ENCODE measurements at regions not wholly inside any gene's neighbourhood (a gene's known extent, or its start where the extent isn't known, plus 50 kb on each side); places are given as distances from the start of the nearest gene placed in this dataset.

DNA sequence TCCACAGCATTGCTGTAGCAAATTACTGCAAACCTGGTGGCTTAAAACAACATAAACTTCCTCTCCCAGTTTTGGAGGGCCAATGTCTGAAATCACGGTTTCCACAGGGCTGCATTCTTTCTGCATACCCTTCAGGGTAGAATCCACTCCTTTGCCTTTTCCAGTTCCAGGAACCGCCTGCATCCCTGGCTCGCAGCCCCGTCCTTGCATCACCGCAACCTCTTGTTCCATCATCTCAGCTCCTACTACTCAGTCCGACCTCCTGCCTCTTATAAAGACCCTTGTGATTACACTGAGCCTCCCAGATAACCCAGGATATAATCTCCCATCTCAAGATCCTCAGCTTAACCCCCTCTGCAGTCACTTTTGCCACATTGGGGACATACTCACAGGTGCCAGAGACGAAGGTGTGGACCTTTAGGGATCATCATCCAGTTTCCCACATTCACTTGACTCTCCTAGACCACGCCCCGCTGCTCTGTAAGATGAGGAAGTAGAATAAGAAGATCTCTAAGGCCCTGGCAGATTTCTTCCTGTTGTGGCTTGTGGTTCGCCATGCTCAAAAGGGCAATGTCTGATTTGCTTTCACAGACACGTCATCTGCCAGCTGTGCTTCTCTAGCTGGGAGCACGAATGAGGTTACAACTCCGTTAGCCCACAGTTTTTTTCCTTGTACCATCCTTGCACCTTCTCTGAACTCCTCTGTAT, 103.6 kb upstream of the AGAP1 start:
- DNase-seq (ENCODE audit: low spot score): no peak
- no peak overlapping the region for H2BK15ac ChIP-seq (ENCODE audit: low read length)
- no peaks in the 10 kb centered on the region for H3K36me3 ChIP-seq (replicated peaks in 1 of 2; ENCODE audit: control insufficient read depth in 2 of 2, insufficient read depth in 2 of 2, low read length in 2 of 2)
- no peaks in the 10 kb centered on the region for H3K79me1 ChIP-seq (ENCODE audit: low read depth, low read length)
- H3K14ac ChIP-seq (ENCODE audit: low read length): no peak overlapping the region
- no peak overlapping the region for H4K8ac ChIP-seq (ENCODE audit: low read depth, low read length)
- peaks cover 0 to 3% of the 10 kb centered on the region in 2 donors for H3K9me3 ChIP-seq (replicated peaks in 1 of 2; ENCODE audit: control insufficient read depth in 2 of 2, insufficient read depth in 1 of 2, low read depth in 1 of 2, low read length in 2 of 2)
- peaks cover under 1 to 1% of the 10 kb centered on the region in 2 donors for H3K4me1 ChIP-seq (ENCODE audit: control insufficient read depth in 2 of 2, insufficient read depth in 1 of 2, low read depth in 1 of 2, low read length in 2 of 2)
- H2BK12ac ChIP-seq (ENCODE audit: low read length): no peak overlapping the region
- no peak overlapping the region for H4K91ac ChIP-seq (ENCODE audit: low read depth, low read length, poor library complexity)
- H3K9ac ChIP-seq (ENCODE audit: low read depth, low read length, poor library complexity): no peak overlapping the region
- no peak overlapping the region for H2AK5ac ChIP-seq (ENCODE audit: low read depth, low read length)
- H3K4me2 ChIP-seq (ENCODE audit: insufficient read depth, low read length, poor library complexity, severe bottlenecking): no peak overlapping the region
- no peak overlapping the region for H3K4me3 ChIP-seq (ENCODE audit: low read length in 2 of 2)
- H2AFZ ChIP-seq (ENCODE audit: low read length): peak overlapping the region; percentile 36
- no peak overlapping the region for H3K27ac ChIP-seq (replicated peaks; ENCODE audit: low read length)
- no peaks in the 10 kb centered on the region for H3K27me3 ChIP-seq (ENCODE audit: control insufficient read depth in 3 of 3, insufficient read depth in 3 of 3, low read depth in 1 of 3, low read length in 3 of 3)
- no CpG with 5 or more reads among the region's 13 CpGs for WGBS, 2 donors (ENCODE audit: extremely low coverage in 2 of 2, insufficient read length in 2 of 2, insufficient replicate concordance in 1 of 2)
- no peak overlapping the region for H3K18ac ChIP-seq (ENCODE audit: low read length)
- H2BK120ac ChIP-seq (ENCODE audit: low read depth, low read length): no peak overlapping the region
- H3K4ac ChIP-seq (ENCODE audit: low read length): no peak overlapping the region
- no peak overlapping the region for H2BK5ac ChIP-seq (ENCODE audit: low read length)
- H3K23ac ChIP-seq (ENCODE audit: low read depth, low read length, poor library complexity): no peak overlapping the region

DNA sequence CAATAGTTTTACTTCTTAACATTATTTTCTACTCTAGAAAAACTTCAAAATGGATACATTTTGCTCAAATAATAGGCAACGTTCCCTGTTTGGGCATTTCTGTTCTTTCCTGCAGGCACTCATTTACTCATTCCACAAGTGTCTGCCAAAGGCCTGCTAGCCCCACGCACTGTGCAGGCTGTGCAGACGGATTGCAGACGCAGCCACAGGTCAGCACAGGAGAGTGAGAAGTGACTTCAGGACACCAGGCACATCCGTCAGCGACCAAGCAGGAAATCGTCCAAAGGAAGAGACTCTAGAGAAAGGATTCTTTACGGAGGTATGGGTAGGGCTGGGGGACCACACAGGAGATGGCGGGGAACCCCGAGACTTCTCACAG, 103.0 kb upstream of the AGAP1 start:
- WGBS, 2 donors (ENCODE audit: extremely low coverage in 2 of 2, insufficient read length in 2 of 2, insufficient replicate concordance in 1 of 2): no CpG with 5 or more reads among the region's 10 CpGs
- H2BK5ac ChIP-seq (ENCODE audit: low read length): no peak overlapping the region
- no peak overlapping the region for H3K4ac ChIP-seq (ENCODE audit: low read length)
- no peak overlapping the region for H4K8ac ChIP-seq (ENCODE audit: low read depth, low read length)
- H3K14ac ChIP-seq (ENCODE audit: low read length): no peak overlapping the region
- no peak overlapping the region for H2BK12ac ChIP-seq (ENCODE audit: low read length)
- no peaks in the 10 kb centered on the region for H3K27me3 ChIP-seq (ENCODE audit: control insufficient read depth in 3 of 3, insufficient read depth in 3 of 3, low read depth in 1 of 3, low read length in 3 of 3)
- H3K4me1 ChIP-seq (ENCODE audit: control insufficient read depth in 2 of 2, insufficient read depth in 1 of 2, low read depth in 1 of 2, low read length in 2 of 2): no peaks in the 10 kb centered on the region
- no peaks in the 10 kb centered on the region for H3K79me1 ChIP-seq (ENCODE audit: low read depth, low read length)
- no peak overlapping the region for H3K27ac ChIP-seq (replicated peaks; ENCODE audit: low read length)
- no peak overlapping the region for H2BK15ac ChIP-seq (ENCODE audit: low read length)
- H3K9me3 ChIP-seq (replicated peaks in 1 of 2; ENCODE audit: control insufficient read depth in 2 of 2, insufficient read depth in 1 of 2, low read depth in 1 of 2, low read length in 2 of 2): peaks cover 0 to 3% of the 10 kb centered on the region in 2 donors
- no peaks in the 10 kb centered on the region for H3K36me3 ChIP-seq (replicated peaks in 1 of 2; ENCODE audit: control insufficient read depth in 2 of 2, insufficient read depth in 2 of 2, low read length in 2 of 2)
- H2AK5ac ChIP-seq (ENCODE audit: low read depth, low read length): no peak overlapping the region
- no peak overlapping the region for H3K4me3 ChIP-seq (ENCODE audit: low read length in 2 of 2)
- peak overlapping the region; percentile 36 for H2AFZ ChIP-seq (ENCODE audit: low read length)
- no peak overlapping the region for H2BK120ac ChIP-seq (ENCODE audit: low read depth, low read length)
- H3K4me2 ChIP-seq (ENCODE audit: insufficient read depth, low read length, poor library complexity, severe bottlenecking): no peak overlapping the region
- H4K91ac ChIP-seq (ENCODE audit: low read depth, low read length, poor library complexity): no peak overlapping the region
- no peak overlapping the region for H3K9ac ChIP-seq (ENCODE audit: low read depth, low read length, poor library complexity)
- no peak overlapping the region for H3K23ac ChIP-seq (ENCODE audit: low read depth, low read length, poor library complexity)
- DNase-seq (ENCODE audit: low spot score): no peak
- H3K18ac ChIP-seq (ENCODE audit: low read length): no peak overlapping the region

DNA sequence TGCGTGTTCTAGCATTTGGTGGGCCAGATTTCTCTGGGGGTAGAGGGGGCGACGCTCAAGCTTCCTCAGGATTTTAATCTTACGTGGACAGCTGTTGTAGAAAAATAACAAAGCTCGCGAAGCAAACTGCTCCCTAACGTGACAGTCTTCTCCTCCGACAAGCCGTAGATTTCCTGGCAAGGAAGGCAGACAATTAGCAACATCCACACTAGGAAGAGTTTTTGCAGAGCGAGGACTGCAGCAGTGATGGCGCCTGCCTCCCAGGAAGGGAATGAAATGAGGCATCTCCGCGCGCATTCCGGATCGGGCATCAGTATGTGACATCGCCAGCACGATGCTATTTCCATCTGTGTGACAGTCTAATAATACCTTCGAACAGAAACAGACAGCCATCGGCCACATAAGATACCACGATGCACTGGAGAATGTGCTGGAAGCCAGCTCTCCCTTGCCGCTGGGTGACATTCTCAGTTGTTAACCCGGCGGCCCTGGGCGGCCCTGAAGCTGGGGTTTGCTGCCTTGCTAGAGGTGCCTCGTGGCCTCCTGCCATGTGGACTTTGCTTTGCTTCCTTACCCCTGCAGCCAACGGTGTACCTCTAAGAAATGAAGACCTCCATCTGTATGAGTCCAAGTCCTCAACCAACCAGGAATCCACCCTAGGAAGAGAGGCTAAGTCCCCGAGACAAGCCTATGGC, 101.8 kb upstream of the AGAP1 start:
- H3K4me2 ChIP-seq (ENCODE audit: insufficient read depth, low read length, poor library complexity, severe bottlenecking): no peak overlapping the region
- H2AK5ac ChIP-seq (ENCODE audit: low read depth, low read length): no peak overlapping the region
- no peak overlapping the region for H3K23ac ChIP-seq (ENCODE audit: low read depth, low read length, poor library complexity)
- no peak overlapping the region for H3K9ac ChIP-seq (ENCODE audit: low read depth, low read length, poor library complexity)
- H2BK5ac ChIP-seq (ENCODE audit: low read length): no peak overlapping the region
- H2BK120ac ChIP-seq (ENCODE audit: low read depth, low read length): no peak overlapping the region
- H3K14ac ChIP-seq (ENCODE audit: low read length): no peak overlapping the region
- no peak overlapping the region for H2BK15ac ChIP-seq (ENCODE audit: low read length)
- no peaks in the 10 kb centered on the region for H3K27me3 ChIP-seq (ENCODE audit: control insufficient read depth in 3 of 3, insufficient read depth in 3 of 3, low read depth in 1 of 3, low read length in 3 of 3)
- peaks cover 0 to 3% of the 10 kb centered on the region in 2 donors for H3K9me3 ChIP-seq (replicated peaks in 1 of 2; ENCODE audit: control insufficient read depth in 2 of 2, insufficient read depth in 1 of 2, low read depth in 1 of 2, low read length in 2 of 2)
- H2BK12ac ChIP-seq (ENCODE audit: low read length): no peak overlapping the region
- DNase-seq (ENCODE audit: low spot score): no peak
- H3K4me1 ChIP-seq (ENCODE audit: control insufficient read depth in 2 of 2, insufficient read depth in 1 of 2, low read depth in 1 of 2, low read length in 2 of 2): no peaks in the 10 kb centered on the region
- H3K4me3 ChIP-seq (ENCODE audit: low read length in 2 of 2): no peak overlapping the region
- no CpG with 5 or more reads among the region's 28 CpGs for WGBS, 2 donors (ENCODE audit: extremely low coverage in 2 of 2, insufficient read length in 2 of 2, insufficient replicate concordance in 1 of 2)
- H3K18ac ChIP-seq (ENCODE audit: low read length): no peak overlapping the region
- no peak overlapping the region for H2AFZ ChIP-seq (ENCODE audit: low read length)
- H4K91ac ChIP-seq (ENCODE audit: low read depth, low read length, poor library complexity): no peak overlapping the region
- no peak overlapping the region for H3K27ac ChIP-seq (replicated peaks; ENCODE audit: low read length)
- no peaks in the 10 kb centered on the region for H3K79me1 ChIP-seq (ENCODE audit: low read depth, low read length)
- no peak overlapping the region for H4K8ac ChIP-seq (ENCODE audit: low read depth, low read length)
- H3K4ac ChIP-seq (ENCODE audit: low read length): no peak overlapping the region
- no peaks in the 10 kb centered on the region for H3K36me3 ChIP-seq (replicated peaks in 1 of 2; ENCODE audit: control insufficient read depth in 2 of 2, insufficient read depth in 2 of 2, low read length in 2 of 2)

DNA sequence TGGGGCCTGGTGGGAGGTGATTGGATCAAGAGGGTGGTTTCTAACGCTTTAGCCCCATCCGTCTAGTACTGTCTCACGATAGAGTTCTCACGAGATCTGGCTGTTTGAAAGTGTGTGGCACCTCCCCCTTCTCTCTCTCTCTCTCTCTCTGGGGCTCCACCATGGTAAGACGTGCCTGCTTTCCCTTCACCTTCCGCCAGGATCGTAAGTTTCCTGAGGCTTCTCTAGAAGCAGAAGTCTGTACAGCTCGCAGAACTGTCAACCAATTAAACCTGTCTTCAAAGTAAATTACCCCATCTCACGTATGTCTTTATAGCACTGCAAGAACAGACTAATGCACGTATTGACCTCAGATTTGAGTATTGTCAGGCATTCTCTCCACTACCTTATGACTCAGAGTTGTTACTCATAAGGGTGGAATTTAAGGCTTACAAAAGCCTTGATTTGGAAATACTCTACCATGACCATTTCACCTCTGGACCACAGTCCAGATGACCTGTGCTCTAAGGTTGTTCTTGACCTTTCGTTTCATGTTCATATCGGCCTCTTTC, 99.5 kb upstream of the AGAP1 start:
- no peak overlapping the region for H3K23ac ChIP-seq (ENCODE audit: low read depth, low read length, poor library complexity)

More for the DNA sequence above, 99.5 kb upstream of the AGAP1 start:
- no peak overlapping the region for H4K8ac ChIP-seq (ENCODE audit: low read depth, low read length)
- no peak overlapping the region for H3K9ac ChIP-seq (ENCODE audit: low read depth, low read length, poor library complexity)
- DNase-seq (ENCODE audit: low spot score): no peak
- peaks cover 0 to 3% of the 10 kb centered on the region in 2 donors for H3K9me3 ChIP-seq (replicated peaks in 1 of 2; ENCODE audit: control insufficient read depth in 2 of 2, insufficient read depth in 1 of 2, low read depth in 1 of 2, low read length in 2 of 2)
- no peak overlapping the region for H2BK12ac ChIP-seq (ENCODE audit: low read length)
- H3K27me3 ChIP-seq (ENCODE audit: control insufficient read depth in 3 of 3, insufficient read depth in 3 of 3, low read depth in 1 of 3, low read length in 3 of 3): no peaks in the 10 kb centered on the region
- no peak overlapping the region for H3K18ac ChIP-seq (ENCODE audit: low read length)
- H3K79me1 ChIP-seq (ENCODE audit: low read depth, low read length): no peaks in the 10 kb centered on the region
- no peak overlapping the region for H2BK15ac ChIP-seq (ENCODE audit: low read length)
- H2AFZ ChIP-seq (ENCODE audit: low read length): no peak overlapping the region
- no peak overlapping the region for H3K4me2 ChIP-seq (ENCODE audit: insufficient read depth, low read length, poor library complexity, severe bottlenecking)
- no peaks in the 10 kb centered on the region for H3K36me3 ChIP-seq (replicated peaks in 1 of 2; ENCODE audit: control insufficient read depth in 2 of 2, insufficient read depth in 2 of 2, low read length in 2 of 2)
- H3K4ac ChIP-seq (ENCODE audit: low read length): no peak overlapping the region
- no peak overlapping the region for H2BK120ac ChIP-seq (ENCODE audit: low read depth, low read length)
- WGBS, 2 donors (ENCODE audit: extremely low coverage in 2 of 2, insufficient read length in 2 of 2, insufficient replicate concordance in 1 of 2): no CpG with 5 or more reads among the region's 12 CpGs
- no peak overlapping the region for H3K14ac ChIP-seq (ENCODE audit: low read length)
- H3K4me1 ChIP-seq (ENCODE audit: control insufficient read depth in 2 of 2, insufficient read depth in 1 of 2, low read depth in 1 of 2, low read length in 2 of 2): no peaks in the 10 kb centered on the region
- no peak overlapping the region for H2AK5ac ChIP-seq (ENCODE audit: low read depth, low read length)
- no peak overlapping the region for H4K91ac ChIP-seq (ENCODE audit: low read depth, low read length, poor library complexity)
- no peak overlapping the region for H3K4me3 ChIP-seq (ENCODE audit: low read length in 2 of 2)
- no peak overlapping the region for H3K27ac ChIP-seq (replicated peaks; ENCODE audit: low read length)
- H2BK5ac ChIP-seq (ENCODE audit: low read length): no peak overlapping the region

Data from neuronal stem cell (in vitro differentiated cells).